ENCODE measurements at regions not wholly inside any gene's neighbourhood (a gene's known extent, or its start where the extent isn't known, plus 50 kb on each side); places are given as distances from the start of the nearest gene placed in this dataset.

GRCh38 chr1:232191560-232191959 is 438.4 kb downstream of the SIPA1L2 start:
- no peak for TF ChIP-seq CTCF (IDR thresholded peaks at IDR 0.05; ENCODE audit: insufficient read depth, low read length)
- TF ChIP-seq REST (IDR thresholded peaks at IDR 0.05; ENCODE audit: insufficient replicate concordance, low read depth) = no peak
- TF ChIP-seq GABPA (IDR thresholded peaks at IDR 0.05; ENCODE audit: low read depth) = no peak
- no peak for TF ChIP-seq POLR2AphosphoS5 (IDR thresholded peaks at IDR 0.05; ENCODE audit: low read depth)
